Keratinocyte (primary cell): ENCODE measurements at regions not wholly inside any gene's neighbourhood (a gene's known extent, or its start where the extent isn't known, plus 50 kb on each side); places are given as distances from the start of the nearest gene placed in this dataset.

ENCODE experiments used
- DNase-seq: peaks from one replicate; pipeline ENCODE4 v3.0.0-alpha.2; 2011; ENCODE audit warnings: low read depth, missing footprints, low spot score
- FAIRE-seq: peaks from 2 replicates; lab custom pipeline; 2011; peaks lifted over from hg19 to GRCh38; lab: Jason Lieb, UNC
- H2AFZ ChIP-seq: 2 replicates; pipeline ENCODE4 v1.6.0; 2012; ENCODE audit warnings: low read length, control low read depth, inconsistent platforms; ENCODE audit not compliant: control insufficient read depth
- H3K27ac ChIP-seq: 2 replicates; pipeline ENCODE4 v1.5.1; 2011; ENCODE audit warnings: low read length; ENCODE audit not compliant: control insufficient read depth, insufficient read depth
- H3K27me3 ChIP-seq: 3 replicates; pipeline ENCODE4 v1.6.0; 2011; ENCODE audit warnings: low read length; ENCODE audit not compliant: control insufficient read depth, insufficient read depth; ENCODE audit errors: extremely low read depth
- H3K36me3 ChIP-seq, 2 experiments: 2 replicates in 1 of 2; 3 replicates in 1 of 2; pipeline ENCODE4 v1.5.1; 2011; ENCODE audit warnings: low read length in 2 of 2, mild to moderate bottlenecking in 1 of 2; ENCODE audit not compliant: control insufficient read depth in 2 of 2, insufficient read depth in 2 of 2; ENCODE audit errors: extremely low read depth in 1 of 2
- H3K4me1 ChIP-seq: 3 replicates; pipeline ENCODE4 v1.5.1; 2011; ENCODE audit warnings: low read length; ENCODE audit not compliant: control insufficient read depth, insufficient read depth; ENCODE audit errors: extremely low read depth
- H3K4me2 ChIP-seq: 3 replicates; pipeline ENCODE4 v1.6.0; 2011; ENCODE audit warnings: low read depth, low read length; ENCODE audit not compliant: control insufficient read depth, insufficient read depth; ENCODE audit errors: extremely low read depth
- H3K4me3 ChIP-seq, 3 experiments: fragments of 200-600 bp in 1 of 3; sonication (generic) in 1 of 3; 2 replicates in 2 of 3; 3 replicates in 1 of 3; pipeline ENCODE4 v1.5.1; 2011 to 2016; ENCODE audit warnings: low read length in 3 of 3, mild to moderate bottlenecking in 3 of 3, control low read depth in 2 of 3, inconsistent platforms in 1 of 3, low read depth in 1 of 3, mixed read lengths in 1 of 3, mixed run types in 1 of 3, moderate library complexity in 1 of 3; ENCODE audit not compliant: control insufficient read depth in 2 of 3, insufficient read depth in 2 of 3; ENCODE audit errors: extremely low read depth in 1 of 3
- H3K79me2 ChIP-seq: 2 replicates; pipeline ENCODE4 v1.6.0; 2012; ENCODE audit warnings: low read length; ENCODE audit not compliant: control insufficient read depth, insufficient read depth
- H3K9ac ChIP-seq: 3 replicates; pipeline ENCODE4 v1.6.0; 2011; ENCODE audit warnings: low read length; ENCODE audit not compliant: control insufficient read depth, insufficient read depth; ENCODE audit errors: extremely low read depth
- H3K9me1 ChIP-seq: 3 replicates; pipeline ENCODE4 v1.6.0; 2011; ENCODE audit warnings: low read length; ENCODE audit not compliant: control insufficient read depth, insufficient read depth; ENCODE audit errors: extremely low read depth
- H3K9me3 ChIP-seq: 2 replicates; pipeline ENCODE4 v1.5.1; 2012; ENCODE audit warnings: low read depth, low read length; ENCODE audit not compliant: control insufficient read depth
- H4K20me1 ChIP-seq: 3 replicates; pipeline ENCODE4 v1.6.0; 2011; ENCODE audit warnings: low read length; ENCODE audit not compliant: control insufficient read depth, insufficient read depth; ENCODE audit errors: extremely low read depth
- EZH2 ChIP-seq: IDR thresholded peaks from one replicate; pipeline ENCODE4 v1.6.1; 2012; ENCODE audit warnings: inconsistent platforms, mild to moderate bottlenecking, low read length, moderate library complexity
- dilution Hi-C: fragments of 300-500 bp; cut with MboI; formaldehyde crosslinking; loops from one replicate; pipeline ENCODE4 v1.7.0; 2020; ENCODE audit warnings: low sequenced_read_pairs; ENCODE audit not compliant: extremely low pct_ligation_motif_present
- TF ChIP-seq, protein P1 (sequence below), 3 experiments: IDR thresholded peaks in 1 of 3; conservative IDR thresholded peaks in 1 of 3; optimal IDR thresholded peaks in 1 of 3; 2 replicates in 2 of 3; 3 replicates in 1 of 3; pipeline versions ENCODE3 to v1.5.1; 2011; ENCODE audit warnings: low read length in 3 of 3, mild to moderate bottlenecking in 3 of 3, moderate library complexity in 2 of 3, control low read depth in 1 of 3, inconsistent platforms in 1 of 3; ENCODE audit not compliant: insufficient read depth in 2 of 3; ENCODE audit errors: extremely low read depth in 1 of 3

DNA sequence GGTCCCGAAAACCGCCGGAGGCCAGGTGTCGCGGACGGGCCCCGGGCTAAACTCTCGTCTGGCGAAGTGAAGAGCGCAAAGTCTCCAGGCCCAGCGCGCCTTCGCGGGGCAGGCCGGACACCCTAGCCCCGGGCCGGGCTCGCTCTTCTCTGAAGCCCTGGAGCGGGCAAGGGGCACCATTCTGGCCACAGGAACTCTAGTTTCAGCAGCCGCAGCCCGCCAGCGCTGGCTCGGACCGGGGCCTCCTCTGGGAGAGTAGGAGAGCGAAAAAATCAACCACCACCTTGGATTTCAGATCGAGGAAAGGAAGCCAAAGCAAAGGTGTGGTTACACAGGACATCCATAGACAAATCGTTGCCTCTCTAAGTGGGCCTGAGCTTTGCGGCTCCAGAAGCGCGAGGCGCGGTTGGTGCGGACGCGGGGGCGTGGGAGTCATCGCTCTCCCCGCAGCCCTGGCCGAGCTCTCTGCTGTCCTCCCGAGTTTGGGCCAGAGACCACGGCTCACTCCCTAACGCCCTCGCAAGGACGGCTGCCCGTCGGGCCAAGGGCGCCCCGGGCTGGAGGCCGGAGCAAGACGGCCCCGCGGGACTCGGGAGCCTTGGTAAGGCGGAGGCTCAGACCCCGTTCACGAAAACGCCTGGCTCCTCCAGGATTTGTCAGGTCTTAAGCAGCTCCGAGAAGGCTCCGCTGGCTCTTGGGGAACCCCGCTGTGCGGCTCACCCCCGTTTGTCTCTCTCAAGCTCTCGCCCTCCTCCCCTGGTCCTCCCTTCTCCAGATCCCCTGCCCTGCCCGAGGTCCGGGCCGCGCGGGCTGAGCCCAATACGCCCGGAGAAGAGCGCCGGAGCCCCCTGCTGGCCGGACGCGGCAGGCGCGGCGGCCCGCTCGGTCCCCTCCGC is 132.9 kb upstream of the DPYD start:
- Histone ChIP-seq H3K4me2 (peak overlapping the region; percentile 79), H3K9me3 (no peaks in the 10 kb centered on the region), H3K79me2 (no peaks in the 10 kb centered on the region), H3K9ac (peak overlapping the region; percentile 56), H3K9me1 (no peaks in the 10 kb centered on the region), H3K27me3 (peaks cover 15% of the 10 kb centered on the region), H3K4me3 (peak overlapping the region; percentile 33 to 54 (median 49)), H3K36me3 (no peaks in the 10 kb centered on the region), H3K4me1 (peaks cover 14% of the 10 kb centered on the region), H3K27ac (peak overlapping the region; percentile 19), H2AFZ (peak overlapping the region; percentile 87), H4K20me1 (no peaks in the 10 kb centered on the region)
- dilution Hi-C loops = no loop called here
- DNase-seq = no peak
- no peak for FAIRE-seq
- TF ChIP-seq, protein P1, sequence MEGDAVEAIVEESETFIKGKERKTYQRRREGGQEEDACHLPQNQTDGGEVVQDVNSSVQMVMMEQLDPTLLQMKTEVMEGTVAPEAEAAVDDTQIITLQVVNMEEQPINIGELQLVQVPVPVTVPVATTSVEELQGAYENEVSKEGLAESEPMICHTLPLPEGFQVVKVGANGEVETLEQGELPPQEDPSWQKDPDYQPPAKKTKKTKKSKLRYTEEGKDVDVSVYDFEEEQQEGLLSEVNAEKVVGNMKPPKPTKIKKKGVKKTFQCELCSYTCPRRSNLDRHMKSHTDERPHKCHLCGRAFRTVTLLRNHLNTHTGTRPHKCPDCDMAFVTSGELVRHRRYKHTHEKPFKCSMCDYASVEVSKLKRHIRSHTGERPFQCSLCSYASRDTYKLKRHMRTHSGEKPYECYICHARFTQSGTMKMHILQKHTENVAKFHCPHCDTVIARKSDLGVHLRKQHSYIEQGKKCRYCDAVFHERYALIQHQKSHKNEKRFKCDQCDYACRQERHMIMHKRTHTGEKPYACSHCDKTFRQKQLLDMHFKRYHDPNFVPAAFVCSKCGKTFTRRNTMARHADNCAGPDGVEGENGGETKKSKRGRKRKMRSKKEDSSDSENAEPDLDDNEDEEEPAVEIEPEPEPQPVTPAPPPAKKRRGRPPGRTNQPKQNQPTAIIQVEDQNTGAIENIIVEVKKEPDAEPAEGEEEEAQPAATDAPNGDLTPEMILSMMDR (optimal IDR thresholded peaks at IDR 0.05 in 1 of 3, IDR thresholded peaks at IDR 0.05 in 1 of 3, conservative IDR thresholded peaks at IDR 0.05 in 1 of 3; ENCODE audit: extremely low read depth in 1 of 3, insufficient read depth in 2 of 3, low read length in 3 of 3) = peak; percentile 62 to 83 (median 74)
- no peak for TF ChIP-seq EZH2

DNA sequence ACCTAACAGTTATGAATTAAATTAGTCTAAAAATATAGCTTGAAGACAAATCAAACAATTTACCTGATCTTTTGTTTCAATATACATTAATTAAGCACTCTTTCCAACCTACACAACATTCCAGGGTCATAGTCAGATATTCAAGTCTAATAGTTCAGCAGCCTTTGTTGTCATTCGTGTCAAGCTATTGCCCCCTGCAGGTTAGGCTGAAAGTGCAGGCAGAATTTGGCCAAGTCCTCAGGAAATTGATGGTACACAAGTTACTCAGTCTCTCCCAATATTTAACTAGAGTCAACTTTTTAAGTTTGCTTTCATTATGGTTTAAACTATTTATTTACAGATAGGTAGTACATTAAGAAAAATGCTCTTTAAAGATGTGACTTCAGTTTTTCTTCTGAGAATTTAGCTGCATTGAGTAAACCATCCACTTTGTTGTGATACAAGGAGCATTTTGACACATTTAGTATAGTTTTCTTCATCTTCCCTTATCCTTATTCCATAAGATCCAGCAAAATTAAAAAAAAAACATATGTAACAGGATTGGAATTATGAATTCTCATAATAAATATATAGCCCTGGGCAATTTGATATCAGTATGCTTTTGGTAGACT is 130.3 kb upstream of the DPYD start:
- DNase-seq = peak; percentile 42

More for the DNA sequence above, 130.3 kb upstream of the DPYD start:
- Histone ChIP-seq H3K4me2 (no peak overlapping the region), H2AFZ (no peak overlapping the region), H3K36me3 (no peaks in the 10 kb centered on the region), H4K20me1 (no peaks in the 10 kb centered on the region), H3K79me2 (no peaks in the 10 kb centered on the region), H3K9me1 (no peaks in the 10 kb centered on the region), H3K9me3 (no peaks in the 10 kb centered on the region), H3K27me3 (peaks cover 22% of the 10 kb centered on the region), H3K4me3 (no peak overlapping the region), H3K9ac (no peak overlapping the region), H3K27ac (no peak overlapping the region), H3K4me1 (peaks cover 15% of the 10 kb centered on the region)
- dilution Hi-C loops = no loop called here
- FAIRE-seq = peak; percentile 52
- TF ChIP-seq, protein P1 (optimal IDR thresholded peaks at IDR 0.05 in 1 of 3, IDR thresholded peaks at IDR 0.05 in 1 of 3, conservative IDR thresholded peaks at IDR 0.05 in 1 of 3; ENCODE audit: extremely low read depth in 1 of 3, insufficient read depth in 2 of 3, low read length in 3 of 3) = peak; percentile 83 to 93 (median 90)
- no peak for TF ChIP-seq EZH2
